ENCODE measurements at regions not wholly inside any gene's neighbourhood (a gene's known extent, or its start where the extent isn't known, plus 50 kb on each side); places are given as distances from the start of the nearest gene placed in this dataset.

GRCh38 chr9:115223471-115223870, 105.5 kb upstream of the TNC start:
- Histone ChIP-seq H3K27ac (ENCODE audit: low read length) (no peak overlapping the region), H3K36me3 (replicated peaks; ENCODE audit: low read depth, low read length) (peaks cover 8% of the 10 kb centered on the region), H3K9me3 (ENCODE audit: insufficient read depth, low read length) (peaks cover 7% of the 10 kb centered on the region; the same call in 1 of the 2 replicates), H3K4me1 (ENCODE audit: low read length) (peaks cover 10% of the 10 kb centered on the region), H2AFZ (ENCODE audit: low read depth, low read length) (no peak overlapping the region), H3K9ac (ENCODE audit: low read length) (no peak overlapping the region), H3K27me3 (ENCODE audit: low read depth, low read length) (peaks cover 33% of the 10 kb centered on the region; the same call in 1 of the 2 replicates), H3K4me3 (ENCODE audit: low read length) (no peak overlapping the region), H4K20me1 (ENCODE audit: insufficient read depth, low read length) (no peaks in the 10 kb centered on the region), H3K4me2 (ENCODE audit: low read length) (no peak overlapping the region), H3K79me2 (ENCODE audit: low read length) (no peaks in the 10 kb centered on the region)
- TF ChIP-seq EZH2phosphoT487 (IDR thresholded peaks at IDR 0.05; ENCODE audit: low read depth) (no peak), CTCF (IDR thresholded peaks at IDR 0.05; ENCODE audit: low read depth, low read length) (no peak)

- H3K4me3 ChIP-seq (ENCODE audit: low read length): no peak overlapping the region
- TF ChIP-seq EZH2phosphoT487 (IDR thresholded peaks at IDR 0.05; ENCODE audit: low read depth): no peak
- TF ChIP-seq CTCF (IDR thresholded peaks at IDR 0.05; ENCODE audit: low read depth, low read length): no peak
Observed at GRCh38 chr9:115225459-115226116, 107.6 kb upstream of the TNC start.

GRCh38 chr9:115226152-115226551, 108.2 kb upstream of the TNC start:
- Histone ChIP-seq H3K36me3 (replicated peaks; ENCODE audit: low read depth, low read length) (no peaks in the 10 kb centered on the region), H3K4me1 (ENCODE audit: low read length) (no peaks in the 10 kb centered on the region), H4K20me1 (ENCODE audit: insufficient read depth, low read length) (no peaks in the 10 kb centered on the region), H3K4me3 (ENCODE audit: low read length) (no peak overlapping the region), H2AFZ (ENCODE audit: low read depth, low read length) (no peak overlapping the region), H3K27me3 (ENCODE audit: low read depth, low read length) (peaks cover 36% of the 10 kb centered on the region; the same call in 1 of the 2 replicates), H3K9me3 (ENCODE audit: insufficient read depth, low read length) (no peaks in the 10 kb centered on the region), H3K9ac (ENCODE audit: low read length) (no peak overlapping the region), H3K27ac (ENCODE audit: low read length) (no peak overlapping the region), H3K79me2 (ENCODE audit: low read length) (no peaks in the 10 kb centered on the region), H3K4me2 (ENCODE audit: low read length) (no peak overlapping the region)
- TF ChIP-seq EZH2phosphoT487 (IDR thresholded peaks at IDR 0.05; ENCODE audit: low read depth): no peak
- peak; percentile 44 for TF ChIP-seq CTCF (IDR thresholded peaks at IDR 0.05; ENCODE audit: low read depth, low read length)

More at GRCh38 chr9:115225459-115226116, 107.6 kb upstream of the TNC start:
- Histone ChIP-seq H3K27ac (ENCODE audit: low read length) (no peak overlapping the region), H3K9me3 (ENCODE audit: insufficient read depth, low read length) (no peaks in the 10 kb centered on the region), H4K20me1 (ENCODE audit: insufficient read depth, low read length) (no peaks in the 10 kb centered on the region), H3K9ac (ENCODE audit: low read length) (no peak overlapping the region), H3K79me2 (ENCODE audit: low read length) (no peaks in the 10 kb centered on the region), H3K4me2 (ENCODE audit: low read length) (no peak overlapping the region), H3K27me3 (ENCODE audit: low read depth, low read length) (peaks cover 36% of the 10 kb centered on the region; the same call in 1 of the 2 replicates), H3K4me1 (ENCODE audit: low read length) (no peaks in the 10 kb centered on the region), H2AFZ (ENCODE audit: low read depth, low read length) (no peak overlapping the region), H3K36me3 (replicated peaks; ENCODE audit: low read depth, low read length) (no peaks in the 10 kb centered on the region)

- H3K36me3 ChIP-seq (replicated peaks; ENCODE audit: low read depth, low read length): no peaks in the 10 kb centered on the region
- H3K27ac ChIP-seq (ENCODE audit: low read length): no peak overlapping the region
- H4K20me1 ChIP-seq (ENCODE audit: insufficient read depth, low read length): no peaks in the 10 kb centered on the region
- no peaks in the 10 kb centered on the region for H3K79me2 ChIP-seq (ENCODE audit: low read length)
- H3K4me3 ChIP-seq (ENCODE audit: low read length): no peak overlapping the region
- peaks cover 20% of the 10 kb centered on the region for H3K4me1 ChIP-seq (ENCODE audit: low read length)
- H3K9me3 ChIP-seq (ENCODE audit: insufficient read depth, low read length): no peaks in the 10 kb centered on the region
- H3K9ac ChIP-seq (ENCODE audit: low read length): no peak overlapping the region
- peaks cover 21% of the 10 kb centered on the region; the same call in 1 of the 2 replicates for H3K27me3 ChIP-seq (ENCODE audit: low read depth, low read length)
- no peak overlapping the region for H2AFZ ChIP-seq (ENCODE audit: low read depth, low read length)
- TF ChIP-seq CTCF (IDR thresholded peaks at IDR 0.05; ENCODE audit: low read depth, low read length) (no peak), EZH2phosphoT487 (IDR thresholded peaks at IDR 0.05; ENCODE audit: low read depth) (no peak)
- H3K4me2 ChIP-seq (ENCODE audit: low read length): no peak overlapping the region
Observed at GRCh38 chr9:115229496-115229895, 111.5 kb upstream of the TNC start.

Measured in OCI-LY3 (cell line).